K562 (cell line): ENCODE measurements at regions not wholly inside any gene's neighbourhood (a gene's known extent, or its start where the extent isn't known, plus 50 kb on each side); places are given as distances from the start of the nearest gene placed in this dataset.

ENCODE experiments used
- C11orf30 ChIP-seq: fragments of 450-650 bp; IDR thresholded peaks from 2 replicates; pipeline ENCODE4 v1.6.1; 2016; ENCODE audit warnings: low read depth, mild to moderate bottlenecking
- CEBPG ChIP-seq, 3 experiments: fragments of 200-800 bp in 1 of 3; sonication (Bioruptor generic) in 1 of 3; sonication (generic) in 1 of 3; formaldehyde crosslinking in 1 of 3; IDR thresholded peaks in 2 of 3; conservative IDR thresholded peaks in 1 of 3; 2 replicates each; pipeline versions ENCODE4 v1.6.1 to v1.8.0; 2016 to 2022; ENCODE audit warnings: missing compliant biosample characterization in 2 of 3, missing genetic modification characterization in 2 of 3, mild to moderate bottlenecking in 1 of 3, missing genetic modification reagents in 1 of 3
- EWSR1 ChIP-seq: fragments of 450-650 bp; IDR thresholded peaks from 2 replicates; pipeline ENCODE4 v1.6.1; 2018; ENCODE audit warnings: borderline replicate concordance, mild to moderate bottlenecking, low read depth, moderate library complexity; ENCODE audit not compliant: partially characterized antibody
- GTF2E2 ChIP-seq: fragments of 200-800 bp; sonication (Bioruptor generic); IDR thresholded peaks from 2 replicates; pipeline ENCODE4 v1.6.1; 2016; ENCODE audit warnings: missing genetic modification characterization, missing compliant biosample characterization
- ILK ChIP-seq: fragments of 450-650 bp; IDR thresholded peaks from 2 replicates; pipeline ENCODE4 v1.6.1; 2016; ENCODE audit warnings: missing genetic modification characterization, low read depth, mild to moderate bottlenecking, missing compliant biosample characterization, moderate library complexity, borderline replicate concordance
- JUNB ChIP-seq: fragments of 450-650 bp; formaldehyde crosslinking; conservative IDR thresholded peaks from 2 replicates; pipeline ENCODE4 v1.4.0; 2020; ENCODE audit warnings: mild to moderate bottlenecking
- RCOR1 ChIP-seq, 2 experiments: IDR thresholded peaks; 2 replicates each; pipeline ENCODE4 v1.6.1; 2012; ENCODE audit warnings: low read depth in 2 of 2, low read length in 2 of 2, borderline replicate concordance in 1 of 2, improper control_type of control experiment in 1 of 2
- SAP30 ChIP-seq: fragments of 200-600 bp; sonication (generic); IDR thresholded peaks from 2 replicates; pipeline ENCODE4 v1.6.1; 2012; ENCODE audit warnings: borderline replicate concordance, low read depth, mild to moderate bottlenecking, moderate library complexity, low read length, control low read depth, inconsistent platforms; ENCODE audit not compliant: insufficient read depth, poor library complexity, severe bottlenecking
- ZNF217 ChIP-seq: sonication (generic); formaldehyde crosslinking; IDR thresholded peaks from 2 replicates; pipeline ENCODE4 v1.8.0; 2022; ENCODE audit warnings: mild to moderate bottlenecking, missing genetic modification reagents
- ZNF695 ChIP-seq: fragments of 450-650 bp; formaldehyde crosslinking; IDR thresholded peaks from 2 replicates; pipeline ENCODE4 v1.4.0; 2020; ENCODE audit warnings: mild to moderate bottlenecking, moderate library complexity
- ZNF764 ChIP-seq: fragments of 250-450 bp; sonication (Bioruptor Pico); IDR thresholded peaks from 2 replicates; pipeline ENCODE4 v1.4.0; 2020; ENCODE audit warnings: low read depth, mild to moderate bottlenecking, moderate library complexity
- TF ChIP-seq, protein P1 (sequence below): fragments of 250-450 bp; sonication (Bioruptor Pico); IDR thresholded peaks from 2 replicates; pipeline ENCODE4 v1.4.0; 2020; ENCODE audit warnings: borderline replicate concordance
- TF ChIP-seq, protein P2 (sequence below): fragments of 450-650 bp; IDR thresholded peaks from 2 replicates; pipeline ENCODE4 v1.6.1; 2017; ENCODE audit warnings: antibody characterized with exemption, mild to moderate bottlenecking
- TF ChIP-seq, protein P3 (sequence below): fragments of 450-650 bp; IDR thresholded peaks from 2 replicates; pipeline ENCODE4 v1.7.1; 2018; ENCODE audit warnings: mild to moderate bottlenecking, low read depth; ENCODE audit not compliant: partially characterized antibody
- TF ChIP-seq, protein P4 (sequence below): fragments of 200-800 bp; sonication (Bioruptor generic); IDR thresholded peaks from 2 replicates; pipeline ENCODE4 v1.6.1; 2017; ENCODE audit warnings: missing genetic modification characterization, missing compliant biosample characterization

DNA sequence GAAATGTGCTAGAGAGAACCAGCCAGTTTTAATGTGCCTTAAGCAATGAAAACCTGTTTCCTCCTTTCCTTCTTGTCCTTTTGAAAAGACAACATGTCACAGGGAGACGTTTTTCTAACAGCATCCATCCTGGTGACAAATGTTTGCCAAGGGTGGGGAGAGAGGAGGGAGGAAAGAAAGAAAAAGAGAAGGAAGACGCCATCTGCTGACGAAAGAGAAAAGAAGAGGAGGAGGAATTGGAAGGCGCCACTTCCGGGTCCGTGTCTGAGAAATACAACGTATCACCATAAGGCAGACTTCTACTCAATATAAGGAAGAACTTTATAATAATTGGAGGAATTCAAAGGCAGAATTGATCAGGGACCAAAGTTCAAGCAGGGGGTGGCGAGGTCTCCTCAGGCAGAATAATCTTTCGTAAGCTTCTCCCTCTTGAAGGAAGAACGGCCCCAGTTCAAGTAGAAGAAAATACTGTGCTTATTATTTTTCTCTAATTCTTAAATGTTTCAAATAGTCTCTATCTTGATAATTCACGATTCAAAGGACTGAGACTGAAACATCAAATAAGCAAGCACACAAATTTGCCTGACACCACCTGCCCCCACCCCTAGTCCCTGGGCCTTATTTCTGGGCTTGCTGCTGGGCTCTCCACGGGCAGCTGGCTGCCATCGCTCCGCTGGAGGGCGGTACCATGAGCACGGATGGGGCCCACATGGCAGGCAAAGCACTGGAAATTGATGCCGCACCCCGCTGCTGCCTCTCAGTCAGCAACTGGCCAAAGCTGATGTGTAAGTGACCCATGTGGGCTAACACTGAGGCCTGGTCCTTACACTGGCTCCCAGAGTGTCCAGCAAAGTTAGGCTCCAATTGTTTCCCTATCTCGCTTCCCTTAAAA, 273.7 kb upstream of the KLF14 start (continued):
- TF ChIP-seq, protein P1, sequence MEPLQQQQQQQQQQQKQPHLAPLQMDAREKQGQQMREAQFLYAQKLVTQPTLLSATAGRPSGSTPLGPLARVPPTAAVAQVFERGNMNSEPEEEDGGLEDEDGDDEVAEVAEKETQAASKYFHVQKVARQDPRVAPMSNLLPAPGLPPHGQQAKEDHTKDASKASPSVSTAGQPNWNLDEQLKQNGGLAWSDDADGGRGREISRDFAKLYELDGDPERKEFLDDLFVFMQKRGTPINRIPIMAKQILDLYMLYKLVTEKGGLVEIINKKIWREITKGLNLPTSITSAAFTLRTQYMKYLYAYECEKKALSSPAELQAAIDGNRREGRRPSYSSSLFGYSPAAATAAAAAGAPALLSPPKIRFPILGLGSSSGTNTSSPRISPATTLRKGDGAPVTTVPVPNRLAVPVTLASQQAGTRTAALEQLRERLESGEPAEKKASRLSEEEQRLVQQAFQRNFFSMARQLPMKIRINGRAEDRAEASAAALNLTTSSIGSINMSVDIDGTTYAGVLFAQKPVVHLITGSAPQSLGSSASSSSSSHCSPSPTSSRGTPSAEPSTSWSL (CRISPR knock-in tag): no peak
- TF ChIP-seq ZNF217 (CRISPR knock-in tag): no peak
- TF ChIP-seq, protein P2, sequence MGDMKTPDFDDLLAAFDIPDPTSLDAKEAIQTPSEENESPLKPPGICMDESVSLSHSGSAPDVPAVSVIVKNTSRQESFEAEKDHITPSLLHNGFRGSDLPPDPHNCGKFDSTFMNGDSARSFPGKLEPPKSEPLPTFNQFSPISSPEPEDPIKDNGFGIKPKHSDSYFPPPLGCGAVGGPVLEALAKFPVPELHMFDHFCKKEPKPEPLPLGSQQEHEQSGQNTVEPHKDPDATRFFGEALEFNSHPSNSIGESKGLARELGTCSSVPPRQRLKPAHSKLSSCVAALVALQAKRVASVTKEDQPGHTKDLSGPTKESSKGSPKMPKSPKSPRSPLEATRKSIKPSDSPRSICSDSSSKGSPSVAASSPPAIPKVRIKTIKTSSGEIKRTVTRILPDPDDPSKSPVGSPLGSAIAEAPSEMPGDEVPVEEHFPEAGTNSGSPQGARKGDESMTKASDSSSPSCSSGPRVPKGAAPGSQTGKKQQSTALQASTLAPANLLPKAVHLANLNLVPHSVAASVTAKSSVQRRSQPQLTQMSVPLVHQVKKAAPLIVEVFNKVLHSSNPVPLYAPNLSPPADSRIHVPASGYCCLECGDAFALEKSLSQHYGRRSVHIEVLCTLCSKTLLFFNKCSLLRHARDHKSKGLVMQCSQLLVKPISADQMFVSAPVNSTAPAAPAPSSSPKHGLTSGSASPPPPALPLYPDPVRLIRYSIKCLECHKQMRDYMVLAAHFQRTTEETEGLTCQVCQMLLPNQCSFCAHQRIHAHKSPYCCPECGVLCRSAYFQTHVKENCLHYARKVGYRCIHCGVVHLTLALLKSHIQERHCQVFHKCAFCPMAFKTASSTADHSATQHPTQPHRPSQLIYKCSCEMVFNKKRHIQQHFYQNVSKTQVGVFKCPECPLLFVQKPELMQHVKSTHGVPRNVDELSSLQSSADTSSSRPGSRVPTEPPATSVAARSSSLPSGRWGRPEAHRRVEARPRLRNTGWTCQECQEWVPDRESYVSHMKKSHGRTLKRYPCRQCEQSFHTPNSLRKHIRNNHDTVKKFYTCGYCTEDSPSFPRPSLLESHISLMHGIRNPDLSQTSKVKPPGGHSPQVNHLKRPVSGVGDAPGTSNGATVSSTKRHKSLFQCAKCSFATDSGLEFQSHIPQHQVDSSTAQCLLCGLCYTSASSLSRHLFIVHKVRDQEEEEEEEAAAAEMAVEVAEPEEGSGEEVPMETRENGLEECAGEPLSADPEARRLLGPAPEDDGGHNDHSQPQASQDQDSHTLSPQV: 0 out of 2 replicates have a peak, but pooled peaks have one; percentile 18
- TF ChIP-seq CEBPG (CRISPR knock-in tag; IDR thresholded peaks at IDR 0.05): peak; percentile 22; the same call in 1 of the 2 replicates
- TF ChIP-seq CEBPG (tag; conservative IDR thresholded peaks at IDR 0.05 in 1 of 2, IDR thresholded peaks at IDR 0.05 in 1 of 2): no peak
- TF ChIP-seq, protein P3, sequence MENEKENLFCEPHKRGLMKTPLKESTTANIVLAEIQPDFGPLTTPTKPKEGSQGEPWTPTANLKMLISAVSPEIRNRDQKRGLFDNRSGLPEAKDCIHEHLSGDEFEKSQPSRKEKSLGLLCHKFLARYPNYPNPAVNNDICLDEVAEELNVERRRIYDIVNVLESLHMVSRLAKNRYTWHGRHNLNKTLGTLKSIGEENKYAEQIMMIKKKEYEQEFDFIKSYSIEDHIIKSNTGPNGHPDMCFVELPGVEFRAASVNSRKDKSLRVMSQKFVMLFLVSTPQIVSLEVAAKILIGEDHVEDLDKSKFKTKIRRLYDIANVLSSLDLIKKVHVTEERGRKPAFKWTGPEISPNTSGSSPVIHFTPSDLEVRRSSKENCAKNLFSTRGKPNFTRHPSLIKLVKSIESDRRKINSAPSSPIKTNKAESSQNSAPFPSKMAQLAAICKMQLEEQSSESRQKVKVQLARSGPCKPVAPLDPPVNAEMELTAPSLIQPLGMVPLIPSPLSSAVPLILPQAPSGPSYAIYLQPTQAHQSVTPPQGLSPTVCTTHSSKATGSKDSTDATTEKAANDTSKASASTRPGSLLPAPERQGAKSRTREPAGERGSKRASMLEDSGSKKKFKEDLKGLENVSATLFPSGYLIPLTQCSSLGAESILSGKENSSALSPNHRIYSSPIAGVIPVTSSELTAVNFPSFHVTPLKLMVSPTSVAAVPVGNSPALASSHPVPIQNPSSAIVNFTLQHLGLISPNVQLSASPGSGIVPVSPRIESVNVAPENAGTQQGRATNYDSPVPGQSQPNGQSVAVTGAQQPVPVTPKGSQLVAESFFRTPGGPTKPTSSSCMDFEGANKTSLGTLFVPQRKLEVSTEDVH: peak; percentile 60
- no peak for TF ChIP-seq ILK (tag)
- no peak for TF ChIP-seq SAP30
- TF ChIP-seq ZNF764 (CRISPR knock-in tag): no peak
- peak; percentile 25; the same call in 1 of the 2 replicates for TF ChIP-seq C11orf30
- peak in 1 of 2 experiments; percentile 65; a peak in 1 of 4 replicates for TF ChIP-seq RCOR1 (IDR thresholded peaks at IDR 0.05; ENCODE audit: borderline replicate concordance in 1 of 2, low read depth in 2 of 2, low read length in 2 of 2)
- TF ChIP-seq ZNF695 (CRISPR knock-in tag): no peak
- TF ChIP-seq, protein P4, sequence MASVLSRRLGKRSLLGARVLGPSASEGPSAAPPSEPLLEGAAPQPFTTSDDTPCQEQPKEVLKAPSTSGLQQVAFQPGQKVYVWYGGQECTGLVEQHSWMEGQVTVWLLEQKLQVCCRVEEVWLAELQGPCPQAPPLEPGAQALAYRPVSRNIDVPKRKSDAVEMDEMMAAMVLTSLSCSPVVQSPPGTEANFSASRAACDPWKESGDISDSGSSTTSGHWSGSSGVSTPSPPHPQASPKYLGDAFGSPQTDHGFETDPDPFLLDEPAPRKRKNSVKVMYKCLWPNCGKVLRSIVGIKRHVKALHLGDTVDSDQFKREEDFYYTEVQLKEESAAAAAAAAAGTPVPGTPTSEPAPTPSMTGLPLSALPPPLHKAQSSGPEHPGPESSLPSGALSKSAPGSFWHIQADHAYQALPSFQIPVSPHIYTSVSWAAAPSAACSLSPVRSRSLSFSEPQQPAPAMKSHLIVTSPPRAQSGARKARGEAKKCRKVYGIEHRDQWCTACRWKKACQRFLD (CRISPR knock-in tag): no peak
- no peak for TF ChIP-seq JUNB (CRISPR knock-in tag)
- TF ChIP-seq GTF2E2 (tag): no peak
- no peak for TF ChIP-seq EWSR1
